ENCODE measurements at regions not wholly inside any gene's neighbourhood (a gene's known extent, or its start where the extent isn't known, plus 50 kb on each side); places are given as distances from the start of the nearest gene placed in this dataset.
A peak's percentile ranks its signal among the peaks of the same experiment; 100 is the strongest.

DNA sequence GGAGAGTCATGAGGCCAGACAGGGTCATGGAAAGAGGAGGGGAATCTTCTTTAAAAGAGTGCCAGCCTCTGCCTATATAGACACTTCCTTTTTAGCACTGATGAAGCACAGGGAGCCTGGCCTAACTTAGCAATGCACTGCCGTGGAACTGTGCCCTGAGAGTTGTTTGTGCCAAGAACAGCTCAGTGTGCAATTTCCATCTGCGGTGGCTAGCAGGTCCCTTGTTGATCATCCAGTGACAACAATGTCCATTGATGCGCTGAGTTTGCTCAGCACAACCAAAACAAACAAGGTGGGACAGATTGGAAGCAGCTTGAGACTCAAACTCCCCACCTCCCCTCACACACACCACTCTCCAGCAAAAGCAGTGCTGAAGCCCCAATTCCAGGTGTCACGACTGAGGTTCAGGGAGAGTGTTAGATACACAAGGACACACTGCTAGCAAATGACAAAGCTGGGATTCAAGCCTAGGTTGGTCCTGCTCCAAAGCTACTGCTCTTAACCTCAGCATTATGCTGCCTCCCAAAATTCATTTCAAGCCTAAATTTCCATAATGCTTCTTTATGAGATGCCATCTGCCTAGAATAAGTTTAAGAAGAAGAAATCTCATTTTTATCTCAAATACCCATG is 316.6 kb upstream of the UBE2E2 start:
- Histone ChIP-seq H3K9me2 (replicated peaks; ENCODE audit: insufficient read depth, low read length) (no peaks in the 10 kb centered on the region), H3K36me3 (ENCODE audit: low read length) (no peaks in the 10 kb centered on the region), H2AFZ (ENCODE audit: low read depth, low read length, severe bottlenecking) (no peak overlapping the region), H3K9me3 (ENCODE audit: insufficient read depth, low read length) (no peaks in the 10 kb centered on the region), H3K27me3 (ENCODE audit: low read length) (no peaks in the 10 kb centered on the region), H4K20me1 (ENCODE audit: low read depth, low read length) (no peaks in the 10 kb centered on the region), H3K79me2 (ENCODE audit: insufficient read depth, low read length) (no peaks in the 10 kb centered on the region), H3K4me2 (ENCODE audit: low read depth, low read length, poor library complexity, severe bottlenecking) (no peak overlapping the region), H3K4me3 (ENCODE audit: insufficient read depth, low read length, poor library complexity, severe bottlenecking) (no peak overlapping the region), H3K27ac (ENCODE audit: low read depth, low read length) (no peak overlapping the region), H3K9ac (ENCODE audit: low read length) (no peak overlapping the region), H3F3A (ENCODE audit: insufficient read depth) (no peaks in the 10 kb centered on the region)
- TF ChIP-seq, protein P1, sequence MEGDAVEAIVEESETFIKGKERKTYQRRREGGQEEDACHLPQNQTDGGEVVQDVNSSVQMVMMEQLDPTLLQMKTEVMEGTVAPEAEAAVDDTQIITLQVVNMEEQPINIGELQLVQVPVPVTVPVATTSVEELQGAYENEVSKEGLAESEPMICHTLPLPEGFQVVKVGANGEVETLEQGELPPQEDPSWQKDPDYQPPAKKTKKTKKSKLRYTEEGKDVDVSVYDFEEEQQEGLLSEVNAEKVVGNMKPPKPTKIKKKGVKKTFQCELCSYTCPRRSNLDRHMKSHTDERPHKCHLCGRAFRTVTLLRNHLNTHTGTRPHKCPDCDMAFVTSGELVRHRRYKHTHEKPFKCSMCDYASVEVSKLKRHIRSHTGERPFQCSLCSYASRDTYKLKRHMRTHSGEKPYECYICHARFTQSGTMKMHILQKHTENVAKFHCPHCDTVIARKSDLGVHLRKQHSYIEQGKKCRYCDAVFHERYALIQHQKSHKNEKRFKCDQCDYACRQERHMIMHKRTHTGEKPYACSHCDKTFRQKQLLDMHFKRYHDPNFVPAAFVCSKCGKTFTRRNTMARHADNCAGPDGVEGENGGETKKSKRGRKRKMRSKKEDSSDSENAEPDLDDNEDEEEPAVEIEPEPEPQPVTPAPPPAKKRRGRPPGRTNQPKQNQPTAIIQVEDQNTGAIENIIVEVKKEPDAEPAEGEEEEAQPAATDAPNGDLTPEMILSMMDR (IDR thresholded peaks at IDR 0.05; ENCODE audit: insufficient read depth, low read length, poor library complexity, severe bottlenecking) = no peak
- no peak for TF ChIP-seq EZH2phosphoT487 (conservative IDR thresholded peaks at IDR 0.05; ENCODE audit: low read length)

GRCh38 chr3:22887664-22888291 is 315.3 kb upstream of the UBE2E2 start:
- Histone ChIP-seq H3K9me2 (replicated peaks; ENCODE audit: insufficient read depth, low read length) (no peaks in the 10 kb centered on the region), H3F3A (ENCODE audit: insufficient read depth) (no peaks in the 10 kb centered on the region), H2AFZ (ENCODE audit: low read depth, low read length, severe bottlenecking) (no peak overlapping the region), H3K79me2 (ENCODE audit: insufficient read depth, low read length) (no peaks in the 10 kb centered on the region), H3K9ac (ENCODE audit: low read length) (no peak overlapping the region), H3K4me2 (ENCODE audit: low read depth, low read length, poor library complexity, severe bottlenecking) (no peak overlapping the region), H3K27me3 (ENCODE audit: low read length) (no peaks in the 10 kb centered on the region), H3K9me3 (ENCODE audit: insufficient read depth, low read length) (no peaks in the 10 kb centered on the region), H3K27ac (ENCODE audit: low read depth, low read length) (no peak overlapping the region), H3K36me3 (ENCODE audit: low read length) (no peaks in the 10 kb centered on the region), H3K4me3 (ENCODE audit: insufficient read depth, low read length, poor library complexity, severe bottlenecking) (no peak overlapping the region), H4K20me1 (ENCODE audit: low read depth, low read length) (no peaks in the 10 kb centered on the region)
- no peak for TF ChIP-seq EZH2phosphoT487 (conservative IDR thresholded peaks at IDR 0.05; ENCODE audit: low read length)
- TF ChIP-seq, protein P1 (IDR thresholded peaks at IDR 0.05; ENCODE audit: insufficient read depth, low read length, poor library complexity, severe bottlenecking) = peak; percentile 45

- Histone ChIP-seq H3K36me3 (ENCODE audit: low read length) (no peaks in the 10 kb centered on the region), H3K4me3 (ENCODE audit: insufficient read depth, low read length, poor library complexity, severe bottlenecking) (no peak overlapping the region), H3K9me3 (ENCODE audit: insufficient read depth, low read length) (no peaks in the 10 kb centered on the region), H3K79me2 (ENCODE audit: insufficient read depth, low read length) (no peaks in the 10 kb centered on the region), H3K9me2 (replicated peaks; ENCODE audit: insufficient read depth, low read length) (no peaks in the 10 kb centered on the region), H4K20me1 (ENCODE audit: low read depth, low read length) (no peaks in the 10 kb centered on the region), H3K27ac (ENCODE audit: low read depth, low read length) (no peak overlapping the region), H3K27me3 (ENCODE audit: low read length) (no peaks in the 10 kb centered on the region), H3K4me2 (ENCODE audit: low read depth, low read length, poor library complexity, severe bottlenecking) (no peak overlapping the region), H3K9ac (ENCODE audit: low read length) (no peak overlapping the region), H2AFZ (ENCODE audit: low read depth, low read length, severe bottlenecking) (no peak overlapping the region), H3F3A (ENCODE audit: insufficient read depth) (no peaks in the 10 kb centered on the region)
- TF ChIP-seq EZH2phosphoT487 (conservative IDR thresholded peaks at IDR 0.05; ENCODE audit: low read length) = no peak
These were observed 310.0 kb upstream of the UBE2E2 start for GRCh38 chr3:22893101-22893500.

- Histone ChIP-seq H3K9me3 (ENCODE audit: insufficient read depth, low read length) (no peaks in the 10 kb centered on the region), H3F3A (ENCODE audit: insufficient read depth) (no peaks in the 10 kb centered on the region), H4K20me1 (ENCODE audit: low read depth, low read length) (no peaks in the 10 kb centered on the region), H2AFZ (ENCODE audit: low read depth, low read length, severe bottlenecking) (no peak overlapping the region), H3K9ac (ENCODE audit: low read length) (no peak overlapping the region), H3K36me3 (ENCODE audit: low read length) (no peaks in the 10 kb centered on the region), H3K4me2 (ENCODE audit: low read depth, low read length, poor library complexity, severe bottlenecking) (no peak overlapping the region), H3K27me3 (ENCODE audit: low read length) (no peaks in the 10 kb centered on the region), H3K27ac (ENCODE audit: low read depth, low read length) (no peak overlapping the region), H3K79me2 (ENCODE audit: insufficient read depth, low read length) (no peaks in the 10 kb centered on the region), H3K9me2 (replicated peaks; ENCODE audit: insufficient read depth, low read length) (no peaks in the 10 kb centered on the region), H3K4me3 (ENCODE audit: insufficient read depth, low read length, poor library complexity, severe bottlenecking) (no peak overlapping the region)
- TF ChIP-seq, protein P1 (IDR thresholded peaks at IDR 0.05; ENCODE audit: insufficient read depth, low read length, poor library complexity, severe bottlenecking) = no peak
- TF ChIP-seq EZH2phosphoT487 (conservative IDR thresholded peaks at IDR 0.05; ENCODE audit: low read length) = no peak
These were observed 309.3 kb upstream of the UBE2E2 start for GRCh38 chr3:22893644-22894325.
